Parathyroid adenoma (tissue), 2 donors: ENCODE measurements at regions not wholly inside any gene's neighbourhood (a gene's known extent, or its start where the extent isn't known, plus 50 kb on each side); places are given as distances from the start of the nearest gene placed in this dataset.

Experiments used
- H2AFZ ChIP-seq: fragments of 300-600 bp; sonication (generic); one replicate; pipeline ENCODE4 v1.7.0; 2017; ENCODE audit warnings: antibody characterized with exemption, mild to moderate bottlenecking
- H3K27ac ChIP-seq: fragments of 300-600 bp; sonication (generic); one replicate; pipeline ENCODE4 v1.7.0; 2017
- H3K27me3 ChIP-seq: fragments of 300-600 bp; sonication (generic); one replicate; pipeline ENCODE4 v1.7.0; 2017; ENCODE audit warnings: low read length; ENCODE audit not compliant: control insufficient read depth, insufficient read depth
- H3K36me3 ChIP-seq: fragments of 300-600 bp; sonication (generic); one replicate; pipeline ENCODE4 v1.7.0; 2017; ENCODE audit warnings: low read length; ENCODE audit not compliant: control insufficient read depth, insufficient read depth
- H3K4me1 ChIP-seq: fragments of 300-600 bp; sonication (generic); one replicate; pipeline ENCODE4 v1.7.0; 2017; ENCODE audit warnings: control low read depth
- H3K4me2 ChIP-seq: fragments of 300-600 bp; sonication (generic); one replicate; pipeline ENCODE4 v1.7.0; 2017; ENCODE audit warnings: low read length
- H3K4me3 ChIP-seq: fragments of 300-600 bp; sonication (generic); one replicate; pipeline ENCODE4 v1.7.0; 2017; ENCODE audit warnings: low read depth, low read length
- H3K79me2 ChIP-seq: fragments of 300-600 bp; sonication (generic); one replicate; pipeline ENCODE4 v1.7.0; 2017; ENCODE audit warnings: control low read depth
- H3K9ac ChIP-seq: fragments of 300-600 bp; sonication (generic); one replicate; pipeline ENCODE4 v1.7.0; 2017; ENCODE audit warnings: mild to moderate bottlenecking
- H3K9me3 ChIP-seq: fragments of 300-600 bp; sonication (generic); one replicate; pipeline ENCODE4 v1.7.0; 2017; ENCODE audit warnings: low read length; ENCODE audit not compliant: control insufficient read depth
- CTCF ChIP-seq: fragments of 300-600 bp; sonication (generic); IDR thresholded peaks from one replicate; pipeline ENCODE4 v1.7.0; 2017; ENCODE audit warnings: antibody characterized with exemption, mild to moderate bottlenecking
- donor health status: primary hyperparathyroidism.

GRCh38 chr6:43876602-43877001 is 106.6 kb downstream of the VEGFA start:
- H3K4me1 ChIP-seq: no peaks in the 10 kb centered on the region
- H3K4me2 ChIP-seq: no peak overlapping the region
- no peaks in the 10 kb centered on the region for H3K9me3 ChIP-seq
- H3K36me3 ChIP-seq: no peaks in the 10 kb centered on the region
- no peak overlapping the region for H2AFZ ChIP-seq
- H3K4me3 ChIP-seq: no peak overlapping the region
- no peak overlapping the region for H3K9ac ChIP-seq
- no peaks in the 10 kb centered on the region for H3K27me3 ChIP-seq
- no peaks in the 10 kb centered on the region for H3K79me2 ChIP-seq
- no peak for TF ChIP-seq CTCF
- H3K27ac ChIP-seq: no peak overlapping the region

GRCh38 chr6:43875849-43876572 is 106.0 kb downstream of the VEGFA start:
- H3K27ac ChIP-seq: no peak overlapping the region
- H3K9me3 ChIP-seq: no peaks in the 10 kb centered on the region
- H3K36me3 ChIP-seq: no peaks in the 10 kb centered on the region
- no peaks in the 10 kb centered on the region for H3K4me1 ChIP-seq
- TF ChIP-seq CTCF: no peak
- no peak overlapping the region for H2AFZ ChIP-seq
- no peaks in the 10 kb centered on the region for H3K79me2 ChIP-seq
- no peak overlapping the region for H3K4me3 ChIP-seq
- H3K9ac ChIP-seq: no peak overlapping the region
- H3K4me2 ChIP-seq: no peak overlapping the region
- no peaks in the 10 kb centered on the region for H3K27me3 ChIP-seq

- no peaks in the 10 kb centered on the region for H3K36me3 ChIP-seq
- H3K4me3 ChIP-seq: no peak overlapping the region
- no peak for TF ChIP-seq CTCF
- no peak overlapping the region for H3K4me2 ChIP-seq
- no peak overlapping the region for H2AFZ ChIP-seq
- no peak overlapping the region for H3K9ac ChIP-seq
- no peak overlapping the region for H3K27ac ChIP-seq
- H3K9me3 ChIP-seq: no peaks in the 10 kb centered on the region
- H3K27me3 ChIP-seq: no peaks in the 10 kb centered on the region
- no peaks in the 10 kb centered on the region for H3K4me1 ChIP-seq
- H3K79me2 ChIP-seq: no peaks in the 10 kb centered on the region
Observed at GRCh38 chr6:43874814-43875590, 105.0 kb downstream of the VEGFA start.

GRCh38 chr6:43873806-43874714 is 104.0 kb downstream of the VEGFA start:
- no peak overlapping the region for H3K4me3 ChIP-seq
- no peak overlapping the region for H3K4me2 ChIP-seq
- H3K9me3 ChIP-seq: no peaks in the 10 kb centered on the region
- no peak overlapping the region for H2AFZ ChIP-seq
- TF ChIP-seq CTCF: no peak
- H3K36me3 ChIP-seq: no peaks in the 10 kb centered on the region
- H3K27me3 ChIP-seq: no peaks in the 10 kb centered on the region
- H3K9ac ChIP-seq: no peak overlapping the region
- H3K4me1 ChIP-seq: no peaks in the 10 kb centered on the region
- H3K79me2 ChIP-seq: no peaks in the 10 kb centered on the region
- no peak overlapping the region for H3K27ac ChIP-seq
